Stimulated activated CD8-positive, alpha-beta memory T cell treated with anti-CD3 and anti-CD28 coated beads, Interleukin-2, amount 100 ng/mL, for 1 hour (primary cell): ENCODE measurements at regions not wholly inside any gene's neighbourhood (a gene's known extent, or its start where the extent isn't known, plus 50 kb on each side); places are given as distances from the start of the nearest gene placed in this dataset.

Experiments used
- DNase-seq, 2 donors: peaks; one replicate each; pipeline ENCODE4 v3.0.0-alpha.2; 2020; ENCODE audit warnings: low read depth in 2 of 2

GRCh38 chr2:120567128-120567527 lies 168.5 kb upstream of the GLI2 start:
- no peak for DNase-seq

- DNase-seq, result no peak
Measured at GRCh38 chr2:120568089-120568974, 167.3 kb upstream of the GLI2 start.

- DNase-seq, result no peak
Measured at GRCh38 chr2:120568975-120569268, 166.7 kb upstream of the GLI2 start.

- DNase-seq, result no peak
Measured at GRCh38 chr2:120570001-120570400, 165.7 kb upstream of the GLI2 start.

- DNase-seq, result no peak
Measured at GRCh38 chr2:120570546-120570945, 165.1 kb upstream of the GLI2 start.

- DNase-seq, result no peak
Measured at GRCh38 chr2:120571015-120571728, 164.5 kb upstream of the GLI2 start.

- no peak for DNase-seq
Measured at GRCh38 chr2:120572226-120572625, 163.4 kb upstream of the GLI2 start.

- no peak for DNase-seq
Measured at GRCh38 chr2:120574620-120575019, 161.0 kb upstream of the GLI2 start.

GRCh38 chr2:120575966-120576365 lies 159.7 kb upstream of the GLI2 start:
- no peak for DNase-seq

GRCh38 chr2:120576509-120577474 lies 158.9 kb upstream of the GLI2 start:
- DNase-seq, result no peak

- DNase-seq, result no peak
Measured at GRCh38 chr2:120577721-120578295, 157.9 kb upstream of the GLI2 start.

GRCh38 chr2:120578576-120579352 lies 156.9 kb upstream of the GLI2 start:
- no peak for DNase-seq

GRCh38 chr2:120579916-120580685 lies 155.6 kb upstream of the GLI2 start:
- no peak for DNase-seq

- DNase-seq, result no peak
Measured at GRCh38 chr2:120580709-120581108, 155.0 kb upstream of the GLI2 start.

- no peak for DNase-seq
Measured at GRCh38 chr2:120583121-120583520, 152.5 kb upstream of the GLI2 start.

- no peak for DNase-seq
Measured at GRCh38 chr2:120583851-120584570, 151.7 kb upstream of the GLI2 start.

GRCh38 chr2:120586507-120587278 lies 149.0 kb upstream of the GLI2 start:
- no peak for DNase-seq

- no peak for DNase-seq
Measured at GRCh38 chr2:120587279-120587996, 148.2 kb upstream of the GLI2 start.
